ENCODE measurements at regions not wholly inside any gene's neighbourhood (a gene's known extent, or its start where the extent isn't known, plus 50 kb on each side); places are given as distances from the start of the nearest gene placed in this dataset.

GRCh38 chr3:176789281-176789705 lies 408.0 kb downstream of the TBL1XR1 start:
- DNase-seq, result no peak

GRCh38 chr3:176787506-176787905 lies 409.8 kb downstream of the TBL1XR1 start:
- DNase-seq, result no peak

GRCh38 chr3:176785171-176785570 lies 412.1 kb downstream of the TBL1XR1 start:
- DNase-seq, result no peak

- no peak for DNase-seq
Measured at GRCh38 chr3:176780766-176781165, 416.5 kb downstream of the TBL1XR1 start.

GRCh38 chr3:176776622-176777175 lies 420.6 kb downstream of the TBL1XR1 start:
- no peak for DNase-seq

- DNase-seq, result no peak
Measured at GRCh38 chr3:176769547-176770190, 427.6 kb downstream of the TBL1XR1 start.

GRCh38 chr3:176767385-176767784 lies 429.9 kb downstream of the TBL1XR1 start:
- DNase-seq, result no peak

- no peak for DNase-seq
Measured at GRCh38 chr3:176766862-176767261, 430.4 kb downstream of the TBL1XR1 start.

- no peak for DNase-seq
Measured at GRCh38 chr3:176765382-176765900, 431.8 kb downstream of the TBL1XR1 start.

- DNase-seq, result no peak
Measured at GRCh38 chr3:176759815-176760506, 437.3 kb downstream of the TBL1XR1 start.

GRCh38 chr3:176757429-176757828 lies 439.9 kb downstream of the TBL1XR1 start:
- no peak for DNase-seq

- no peak for DNase-seq
Measured at GRCh38 chr3:176755977-176756376, 441.3 kb downstream of the TBL1XR1 start.

GRCh38 chr3:176755552-176755951 lies 441.7 kb downstream of the TBL1XR1 start:
- DNase-seq, result no peak

- DNase-seq, result no peak
Measured at GRCh38 chr3:176741664-176742047, 455.6 kb downstream of the TBL1XR1 start.

GRCh38 chr3:176740906-176741663 lies 456.2 kb downstream of the TBL1XR1 start:
- no peak for DNase-seq

- DNase-seq, result no peak
Measured at GRCh38 chr3:176739159-176739558, 458.1 kb downstream of the TBL1XR1 start.

- no peak for DNase-seq
Measured at GRCh38 chr3:176737480-176738110, 459.7 kb downstream of the TBL1XR1 start.

- DNase-seq, result no peak
Measured at GRCh38 chr3:176734146-176734545, 463.1 kb downstream of the TBL1XR1 start.

- DNase-seq, result no peak
Measured at GRCh38 chr3:176724394-176724759, 472.9 kb downstream of the TBL1XR1 start.

- DNase-seq, result no peak
Measured at GRCh38 chr3:176723758-176724393, 473.4 kb downstream of the TBL1XR1 start.

GRCh38 chr3:176714034-176714433 lies 483.2 kb downstream of the TBL1XR1 start:
- DNase-seq, result no peak

- DNase-seq, result no peak
Measured at GRCh38 chr3:176712191-176712590, 485.1 kb downstream of the TBL1XR1 start.
